KMS-11 (cell line): ENCODE measurements at regions not wholly inside any gene's neighbourhood (a gene's known extent, or its start where the extent isn't known, plus 50 kb on each side); places are given as distances from the start of the nearest gene placed in this dataset.

Source experiments
- H2AFZ ChIP-seq: fragments of 200-600 bp; sonication (generic); 2 replicates; pipeline ENCODE4 v1.6.1; 2016; ENCODE audit warnings: antibody characterized with exemption, mixed run types, low read depth
- H3K27ac ChIP-seq: fragments of 200-600 bp; sonication (generic); 2 replicates; pipeline ENCODE4 v1.6.1; 2016; ENCODE audit warnings: mild to moderate bottlenecking, mixed run types
- H3K27me3 ChIP-seq: fragments of 200-600 bp; sonication (generic); 2 replicates; pipeline ENCODE4 v1.6.1; 2017; ENCODE audit warnings: mild to moderate bottlenecking, low read depth, mixed run types, moderate library complexity; ENCODE audit not compliant: insufficient read depth
- H3K36me3 ChIP-seq: fragments of 200-600 bp; sonication (generic); 2 replicates; pipeline ENCODE4 v1.6.1; 2017; ENCODE audit warnings: mild to moderate bottlenecking, mixed run types; ENCODE audit not compliant: insufficient read depth
- H3K4me1 ChIP-seq: fragments of 200-600 bp; sonication (generic); 2 replicates; pipeline ENCODE4 v1.6.1; 2016; ENCODE audit warnings: mild to moderate bottlenecking, low read depth, mixed run types; ENCODE audit not compliant: poor library complexity, severe bottlenecking
- H3K4me2 ChIP-seq: fragments of 200-600 bp; sonication (generic); 2 replicates; pipeline ENCODE4 v1.7.0; 2016; ENCODE audit warnings: mild to moderate bottlenecking, mixed run types
- H3K4me3 ChIP-seq: fragments of 200-600 bp; sonication (generic); IDR thresholded peaks from 2 replicates; pipeline ENCODE4 v1.6.1; 2017; ENCODE audit warnings: low read depth, low read length, mixed read lengths; ENCODE audit not compliant: insufficient read depth
- H3K79me2 ChIP-seq: fragments of 200-600 bp; sonication (generic); 2 replicates; pipeline ENCODE4 v1.6.1; 2016; ENCODE audit warnings: low read depth, mixed run types; ENCODE audit not compliant: insufficient read depth
- H3K9ac ChIP-seq: fragments of 200-600 bp; sonication (generic); 2 replicates; pipeline ENCODE4 v1.6.1; 2016; ENCODE audit warnings: mild to moderate bottlenecking, mixed run types
- H4K20me1 ChIP-seq: fragments of 200-600 bp; sonication (generic); 2 replicates; pipeline ENCODE4 v1.6.1; 2016; ENCODE audit warnings: mild to moderate bottlenecking, mixed run types; ENCODE audit not compliant: insufficient read depth
- TF ChIP-seq, protein P1 (sequence below): fragments of 200-600 bp; sonication (generic); conservative IDR thresholded peaks from 2 replicates; pipeline ENCODE4 v1.6.1; 2017; ENCODE audit warnings: low read depth, mild to moderate bottlenecking, antibody characterized with exemption, low read length, moderate library complexity, mixed read lengths

GRCh38 chr2:193935114-193935513 lies 1721.9 kb upstream of the SLC39A10 start:
- no peaks in the 10 kb centered on the region for H3K4me1 ChIP-seq
- no peaks in the 10 kb centered on the region for H3K27me3 ChIP-seq
- no peak overlapping the region for H2AFZ ChIP-seq
- H3K27ac ChIP-seq = no peak overlapping the region
- H3K9ac ChIP-seq = no peak overlapping the region
- TF ChIP-seq, protein P1, sequence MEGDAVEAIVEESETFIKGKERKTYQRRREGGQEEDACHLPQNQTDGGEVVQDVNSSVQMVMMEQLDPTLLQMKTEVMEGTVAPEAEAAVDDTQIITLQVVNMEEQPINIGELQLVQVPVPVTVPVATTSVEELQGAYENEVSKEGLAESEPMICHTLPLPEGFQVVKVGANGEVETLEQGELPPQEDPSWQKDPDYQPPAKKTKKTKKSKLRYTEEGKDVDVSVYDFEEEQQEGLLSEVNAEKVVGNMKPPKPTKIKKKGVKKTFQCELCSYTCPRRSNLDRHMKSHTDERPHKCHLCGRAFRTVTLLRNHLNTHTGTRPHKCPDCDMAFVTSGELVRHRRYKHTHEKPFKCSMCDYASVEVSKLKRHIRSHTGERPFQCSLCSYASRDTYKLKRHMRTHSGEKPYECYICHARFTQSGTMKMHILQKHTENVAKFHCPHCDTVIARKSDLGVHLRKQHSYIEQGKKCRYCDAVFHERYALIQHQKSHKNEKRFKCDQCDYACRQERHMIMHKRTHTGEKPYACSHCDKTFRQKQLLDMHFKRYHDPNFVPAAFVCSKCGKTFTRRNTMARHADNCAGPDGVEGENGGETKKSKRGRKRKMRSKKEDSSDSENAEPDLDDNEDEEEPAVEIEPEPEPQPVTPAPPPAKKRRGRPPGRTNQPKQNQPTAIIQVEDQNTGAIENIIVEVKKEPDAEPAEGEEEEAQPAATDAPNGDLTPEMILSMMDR = no peak
- no peaks in the 10 kb centered on the region for H3K36me3 ChIP-seq
- no peaks in the 10 kb centered on the region for H3K79me2 ChIP-seq
- H3K4me2 ChIP-seq = no peak overlapping the region
- no peak overlapping the region for H3K4me3 ChIP-seq
- H4K20me1 ChIP-seq = no peaks in the 10 kb centered on the region

DNA sequence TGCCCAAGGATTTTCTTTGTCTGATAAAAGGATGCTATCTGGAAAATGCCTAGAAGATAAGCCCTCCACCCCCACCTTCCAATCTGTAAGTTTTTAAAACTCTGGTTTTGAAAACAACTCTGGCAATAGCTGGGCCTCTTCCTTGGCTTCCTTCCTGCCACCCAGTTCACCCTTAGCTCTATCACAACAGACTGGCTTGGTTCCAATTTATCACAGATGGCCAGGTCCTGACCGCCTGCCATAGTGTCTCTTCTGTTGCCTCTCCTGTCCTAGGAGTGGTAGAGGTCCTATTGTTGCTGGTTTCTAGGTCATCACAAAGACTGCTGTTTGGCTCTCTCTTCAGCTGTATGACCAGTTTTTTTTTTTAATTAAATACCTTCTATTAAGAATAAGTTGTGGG lies 1727.9 kb upstream of the SLC39A10 start:
- Histone ChIP-seq H3K4me3 (no peak overlapping the region), H3K27me3 (no peaks in the 10 kb centered on the region), H3K9ac (no peak overlapping the region), H2AFZ (no peak overlapping the region), H3K4me2 (no peak overlapping the region), H3K36me3 (no peaks in the 10 kb centered on the region), H3K4me1 (no peaks in the 10 kb centered on the region), H3K27ac (no peak overlapping the region), H3K79me2 (no peaks in the 10 kb centered on the region), H4K20me1 (no peaks in the 10 kb centered on the region)
- TF ChIP-seq, protein P1 = no peak

- Histone ChIP-seq H3K27me3 (no peaks in the 10 kb centered on the region), H3K79me2 (no peaks in the 10 kb centered on the region), H4K20me1 (no peaks in the 10 kb centered on the region), H3K4me2 (no peak overlapping the region), H3K4me1 (no peaks in the 10 kb centered on the region), H3K27ac (no peak overlapping the region), H3K36me3 (no peaks in the 10 kb centered on the region), H3K9ac (no peak overlapping the region), H3K4me3 (no peak overlapping the region), H2AFZ (no peak overlapping the region)
- TF ChIP-seq, protein P1 = no peak
Observed at GRCh38 chr2:193907561-193907960, 1712.8 kb upstream of the TMEFF2 start.

GRCh38 chr2:193900292-193900691 lies 1705.6 kb upstream of the TMEFF2 start:
- Histone ChIP-seq H3K9ac (no peak overlapping the region), H3K27me3 (no peaks in the 10 kb centered on the region), H3K4me1 (no peaks in the 10 kb centered on the region), H3K27ac (no peak overlapping the region), H3K36me3 (no peaks in the 10 kb centered on the region), H2AFZ (no peak overlapping the region), H3K4me2 (no peak overlapping the region), H4K20me1 (no peaks in the 10 kb centered on the region), H3K79me2 (no peaks in the 10 kb centered on the region), H3K4me3 (no peak overlapping the region)
- TF ChIP-seq, protein P1 = no peak
